Esophagus (tissue), 2 donors: ENCODE measurements at regions not wholly inside any gene's neighbourhood (a gene's known extent, or its start where the extent isn't known, plus 50 kb on each side); places are given as distances from the start of the nearest gene placed in this dataset.
"Not testable (repeated sequence)": the region's sequence is repeated elsewhere in the genome, so short reads cannot be mapped to it uniquely, and the experiment has no call there.

Source experiments
- H3K27ac ChIP-seq, 2 donors: one replicate each; pipeline ENCODE4 v1.5.1; 2013; ENCODE audit warnings: low read depth in 2 of 2, mild to moderate bottlenecking in 2 of 2, inconsistent platforms in 1 of 2, low read length in 1 of 2, moderate library complexity in 1 of 2
- H3K27me3 ChIP-seq, 2 donors: one replicate each; pipeline ENCODE4 v1.6.1; 2013; ENCODE audit warnings: low read length in 2 of 2, control low read depth in 1 of 2, mild to moderate bottlenecking in 1 of 2; ENCODE audit not compliant: insufficient read depth in 2 of 2, control insufficient read depth in 1 of 2
- H3K36me3 ChIP-seq, 2 donors: one replicate each; pipeline ENCODE4 v1.6.1; 2013; ENCODE audit warnings: low read length in 1 of 2; ENCODE audit not compliant: control insufficient read depth in 2 of 2, insufficient read depth in 2 of 2
- H3K4me1 ChIP-seq, 2 donors: one replicate each; pipeline ENCODE4 v1.6.1; 2013; ENCODE audit warnings: low read length in 1 of 2; ENCODE audit not compliant: control insufficient read depth in 2 of 2, insufficient read depth in 2 of 2
- H3K4me3 ChIP-seq, 2 donors: one replicate each; pipeline ENCODE4 v1.5.1; 2013; ENCODE audit warnings: low read length in 2 of 2, mild to moderate bottlenecking in 2 of 2, low read depth in 1 of 2, moderate library complexity in 1 of 2
- H3K9me3 ChIP-seq, 2 donors: one replicate each; pipeline ENCODE4 v1.6.1; 2013; ENCODE audit warnings: mild to moderate bottlenecking in 2 of 2, low read depth in 1 of 2, low read length in 1 of 2, moderate library complexity in 1 of 2; ENCODE audit not compliant: control insufficient read depth in 2 of 2, insufficient read depth in 1 of 2
- WGBS, 2 donors: extraction: QIAGEN DNeasy Blood & Tissue Kit; methylation state at CpG; one replicate each; pipeline ENCODE4 v1.1.7; 2013; 5-methylcytosine and 5-hydroxymethylcytosine counted together
- donor health status: healthy with polysubstance abuse.
- donor health status: Bipolar disorder and iron deficiency.

DNA sequence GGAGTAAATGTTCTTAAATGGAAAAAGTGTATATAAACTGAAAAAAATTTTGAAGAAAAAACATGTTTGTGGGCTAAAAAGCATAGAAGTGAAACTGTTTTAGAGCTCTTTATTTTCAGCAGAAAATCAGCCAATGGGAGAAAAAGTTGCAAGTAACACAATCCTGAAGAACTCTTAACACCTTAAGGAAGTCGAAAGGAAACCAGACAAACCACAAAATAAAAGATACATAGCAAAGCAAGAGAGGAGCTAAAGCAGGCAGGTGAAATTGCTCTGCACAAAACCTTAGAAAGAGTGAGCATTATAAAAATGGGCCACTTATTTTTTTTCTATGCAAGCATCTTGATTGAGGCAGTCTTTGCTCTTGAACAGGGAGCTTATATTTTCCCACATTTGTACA lies 300.5 kb downstream of the RAP2B start:
- no peaks in the 10 kb centered on the region for H3K36me3 ChIP-seq
- 70 to 80% methylated on average over 1 of the region's 1 CpG for WGBS, 2 donors

DNA sequence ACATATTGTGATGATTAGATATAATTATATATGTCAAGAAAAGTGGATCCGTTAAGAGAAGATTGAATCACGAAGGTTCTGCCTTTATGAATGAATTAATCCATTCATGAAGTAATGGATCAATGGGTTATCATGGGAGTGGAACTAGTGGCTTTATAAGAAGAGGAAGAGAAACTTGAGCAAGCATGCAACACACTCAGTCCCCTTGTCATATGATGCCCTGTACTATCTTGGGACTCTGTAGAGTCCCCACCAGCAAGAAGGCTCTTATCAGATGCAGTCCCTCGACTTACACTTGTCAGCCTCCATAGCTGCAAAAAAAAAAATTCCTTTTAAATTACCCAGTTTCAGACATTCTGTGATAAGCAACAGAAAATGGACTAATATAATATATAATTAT lies 301.9 kb downstream of the RAP2B start:
- no peaks in the 10 kb centered on the region for H3K27me3 ChIP-seq
- H3K4me3 ChIP-seq = no peak overlapping the region
- H3K4me1 ChIP-seq = no peaks in the 10 kb centered on the region
- no peaks in the 10 kb centered on the region for H3K36me3 ChIP-seq
- WGBS, 2 donors = 80 to 84% methylated on average over 3 of the region's 3 CpGs
- no peak overlapping the region for H3K27ac ChIP-seq
- no peaks in the 10 kb centered on the region for H3K9me3 ChIP-seq

More for the DNA sequence above, 300.5 kb downstream of the RAP2B start:
- no peak overlapping the region for H3K27ac ChIP-seq
- H3K27me3 ChIP-seq = no peaks in the 10 kb centered on the region
- no peaks in the 10 kb centered on the region for H3K9me3 ChIP-seq
- no peaks in the 10 kb centered on the region for H3K4me1 ChIP-seq
- H3K4me3 ChIP-seq = no peak overlapping the region

DNA sequence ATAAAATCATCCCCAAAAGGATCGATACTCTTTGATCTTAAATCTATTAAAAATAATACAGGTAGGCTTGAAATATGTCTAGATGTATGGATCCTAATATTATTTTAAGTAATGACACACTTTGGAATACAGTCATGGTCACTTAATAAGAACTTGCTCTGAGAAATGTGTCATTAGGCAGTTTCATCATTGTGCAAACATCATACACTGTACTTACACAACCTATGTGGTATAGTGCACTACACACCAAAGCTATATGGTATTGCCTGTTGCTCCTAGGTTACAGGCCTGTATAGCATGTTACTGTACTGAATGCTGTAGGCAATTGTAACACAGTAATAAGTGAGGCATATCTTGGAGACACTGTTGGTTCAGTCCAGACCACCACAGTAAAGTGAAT lies 307.1 kb downstream of the RAP2B start:
- Histone ChIP-seq H3K27me3 (no peaks in the 10 kb centered on the region), H3K36me3 (no peaks in the 10 kb centered on the region), H3K9me3 (no peaks in the 10 kb centered on the region), H3K4me3 (no peak overlapping the region), H3K27ac (no peak overlapping the region), H3K4me1 (no peaks in the 10 kb centered on the region)
- 97 to 98% methylated on average over 1 of the region's 1 CpG for WGBS, 2 donors

DNA sequence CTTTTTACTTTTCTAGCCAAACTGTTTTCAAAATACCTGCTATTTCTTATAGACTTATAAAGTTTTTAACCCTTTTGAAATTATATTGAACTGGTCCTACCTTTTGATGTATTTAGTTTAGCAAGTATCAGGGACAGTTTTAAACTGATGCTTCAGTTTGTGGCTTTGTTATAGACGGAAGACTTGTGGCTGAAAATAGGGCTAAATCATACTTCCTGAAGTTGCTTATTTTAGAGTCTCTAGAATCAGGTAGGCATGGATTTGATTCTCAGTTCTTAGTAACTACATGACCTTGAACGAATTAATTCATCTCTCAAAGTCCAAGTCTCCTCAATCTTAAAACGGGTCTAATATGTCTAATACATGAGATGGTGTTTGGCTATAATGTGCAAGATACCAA lies 322.8 kb downstream of the RAP2B start:
- Histone ChIP-seq H3K4me1 (no peaks in the 10 kb centered on the region), H3K27me3 (no peaks in the 10 kb centered on the region), H3K36me3 (no peaks in the 10 kb centered on the region), H3K27ac (no peak overlapping the region), H3K9me3 (no peaks in the 10 kb centered on the region), H3K4me3 (no peak overlapping the region)
- WGBS, 2 donors = 76 to 77% methylated on average over 3 of the region's 3 CpGs

DNA sequence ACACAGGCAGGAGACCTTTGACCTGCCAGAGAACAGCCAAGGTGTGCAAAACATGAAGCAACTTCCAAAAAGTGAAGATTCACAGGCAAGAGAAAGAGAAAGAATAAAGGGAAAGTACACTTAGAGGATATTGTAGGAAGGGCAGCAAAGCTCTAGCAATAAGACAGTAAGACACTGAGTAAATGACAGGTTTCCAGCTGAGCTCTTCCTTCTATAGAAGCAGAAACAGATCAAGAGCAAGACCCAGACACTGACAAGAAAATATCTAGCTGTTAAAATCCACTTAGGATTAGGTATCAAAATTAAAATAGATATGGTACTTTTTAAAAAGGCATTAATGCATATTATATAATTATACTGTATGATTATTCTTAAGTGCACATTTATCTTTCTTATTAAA lies 333.4 kb downstream of the RAP2B start:
- Histone ChIP-seq H3K9me3 (no peaks in the 10 kb centered on the region), H3K36me3 (no peaks in the 10 kb centered on the region), H3K4me1 (no peaks in the 10 kb centered on the region), H3K4me3 (no peak overlapping the region), H3K27me3 (no peaks in the 10 kb centered on the region), H3K27ac (no peak overlapping the region)

DNA sequence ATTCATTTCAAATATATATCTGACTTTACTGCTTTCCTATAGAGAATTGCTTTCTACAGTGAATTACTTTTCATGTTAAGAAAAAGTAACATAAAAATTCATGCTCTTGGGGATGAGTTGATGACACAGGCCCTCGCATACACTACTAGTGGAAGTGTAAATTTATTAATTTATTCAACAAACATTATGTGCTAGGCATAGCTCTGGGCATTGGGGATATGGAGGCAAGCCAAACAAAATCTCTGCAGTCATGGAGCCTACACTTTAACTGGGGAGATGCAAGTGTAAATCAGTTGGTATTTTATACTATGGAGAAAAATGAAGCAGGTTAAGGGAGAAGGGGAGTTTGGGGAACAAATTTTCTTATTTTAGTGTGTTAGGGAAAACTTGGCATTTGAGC lies 340.7 kb downstream of the RAP2B start:
- H3K9me3 ChIP-seq = no peaks in the 10 kb centered on the region
- 83 to 85% methylated on average over 1 of the region's 1 CpG for WGBS, 2 donors
- no peaks in the 10 kb centered on the region for H3K36me3 ChIP-seq
- no peaks in the 10 kb centered on the region for H3K27me3 ChIP-seq
- H3K4me1 ChIP-seq = no peaks in the 10 kb centered on the region
- no peak overlapping the region for H3K4me3 ChIP-seq
- no peak overlapping the region for H3K27ac ChIP-seq

DNA sequence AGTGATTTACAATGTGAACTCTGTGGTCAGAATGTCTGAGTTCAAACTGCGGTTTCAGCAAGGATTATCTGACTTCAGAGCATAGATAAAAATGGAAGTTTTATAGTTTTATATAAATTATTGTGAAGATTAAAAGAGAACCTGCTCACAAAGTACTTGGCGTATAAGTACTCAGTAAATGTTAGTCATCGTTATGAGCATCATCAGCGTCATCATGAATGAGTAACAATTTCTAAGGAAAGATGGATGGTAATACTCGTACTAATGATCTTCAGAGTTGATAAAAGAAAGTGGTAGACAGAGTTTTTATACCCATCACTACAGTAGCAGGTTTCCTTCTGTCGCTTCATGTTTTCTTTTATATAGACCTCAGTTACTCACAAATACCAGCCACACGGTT lies 341.8 kb downstream of the RAP2B start:
- Histone ChIP-seq H3K36me3 (no peaks in the 10 kb centered on the region), H3K27ac (no peak overlapping the region), H3K27me3 (no peaks in the 10 kb centered on the region), H3K4me3 (no peak overlapping the region), H3K9me3 (no peaks in the 10 kb centered on the region), H3K4me1 (no peaks in the 10 kb centered on the region)
- WGBS, 2 donors = 86 to 89% methylated on average over 7 of the region's 7 CpGs

DNA sequence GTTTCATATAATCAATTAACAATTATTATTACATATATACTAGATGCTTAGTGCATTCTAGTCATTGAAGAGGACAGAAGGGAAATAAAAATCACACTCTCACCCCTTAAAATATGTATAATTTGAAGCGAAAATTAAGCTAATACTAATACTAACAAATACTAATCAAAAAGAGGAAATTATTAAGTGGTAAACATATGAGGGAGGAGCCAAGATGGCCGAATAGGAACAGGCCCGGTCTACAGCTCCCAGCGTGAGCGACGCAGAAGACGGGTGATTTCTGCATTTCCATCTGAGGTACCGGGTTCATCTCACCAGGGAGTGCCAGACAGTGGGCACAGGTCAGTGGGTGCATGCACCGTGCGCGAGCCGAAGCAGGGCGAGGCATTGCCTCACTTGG lies 344.2 kb downstream of the RAP2B start:
- not testable (repeated sequence) for H3K9me3 ChIP-seq, H3K4me3 ChIP-seq, H3K27me3 ChIP-seq, H3K4me1 ChIP-seq, H3K27ac ChIP-seq, H3K36me3 ChIP-seq
- 94% methylated on average over 8 of the region's 13 CpGs for WGBS, 2 donors

DNA sequence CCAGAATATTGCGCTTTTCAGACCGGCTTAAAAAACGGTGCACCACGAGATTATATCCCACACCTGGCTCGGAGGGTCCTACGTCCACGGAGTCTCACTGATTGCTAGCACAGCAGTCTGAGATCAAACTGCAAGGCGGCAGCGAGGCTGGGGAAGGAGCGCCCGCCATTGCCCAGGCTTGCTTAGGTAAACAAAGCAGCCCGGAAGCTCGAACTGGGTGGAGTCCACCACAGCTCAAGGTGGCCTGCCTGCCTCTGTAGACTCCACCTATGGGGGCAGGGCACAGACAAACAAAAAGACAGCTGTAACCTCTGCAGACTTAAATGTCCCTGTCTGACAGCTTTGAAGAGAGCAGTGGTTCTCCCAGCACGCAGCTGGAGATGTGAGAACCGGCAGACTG lies 344.7 kb downstream of the RAP2B start:
- H3K9me3 ChIP-seq, H3K27me3 ChIP-seq, H3K4me3 ChIP-seq, H3K27ac ChIP-seq, H3K36me3 ChIP-seq, H3K4me1 ChIP-seq: not testable (repeated sequence)
- 77 to 81% methylated on average over 13 of the region's 15 CpGs for WGBS, 2 donors

DNA sequence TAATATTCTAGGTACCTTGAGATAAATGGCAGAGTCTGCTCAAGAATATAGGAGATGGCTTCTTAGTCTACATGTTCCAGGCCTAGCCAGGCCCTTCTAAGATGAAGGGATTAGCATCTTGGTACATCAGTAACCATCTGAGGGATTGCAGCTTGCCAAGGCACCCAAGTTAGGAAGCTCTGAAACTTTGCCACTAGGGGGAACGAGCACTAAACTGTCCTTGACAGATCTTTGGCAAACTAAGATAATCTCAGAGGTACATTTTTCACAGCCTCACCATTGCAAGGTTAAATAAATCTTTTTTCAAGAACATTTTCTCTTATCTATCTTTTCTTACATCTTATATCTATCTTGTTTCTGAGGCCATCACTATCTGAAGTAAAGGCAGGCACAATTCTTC lies 351.2 kb downstream of the RAP2B start:
- Histone ChIP-seq H3K27ac (no peak overlapping the region), H3K4me3 (no peak overlapping the region), H3K27me3 (no peaks in the 10 kb centered on the region), H3K9me3 (peaks cover 0 to 2% of the 10 kb centered on the region in 2 donors), H3K4me1 (no peaks in the 10 kb centered on the region), H3K36me3 (no peaks in the 10 kb centered on the region)
- WGBS, 2 donors = 4 to 12% methylated on average over 1 of the region's 1 CpG
